ENCODE measurements at regions not wholly inside any gene's neighbourhood (a gene's known extent, or its start where the extent isn't known, plus 50 kb on each side); places are given as distances from the start of the nearest gene placed in this dataset.

- no peak for DNase-seq (ENCODE audit: low read depth in 2 of 2)
Measured at GRCh38 chr6:113733381-113733780, 123.8 kb upstream of the MARCKS start.

- peak in 1 of 2 donors; percentile 53 for DNase-seq (ENCODE audit: low read depth in 2 of 2)
Measured at GRCh38 chr6:113734982-113735381, 122.2 kb upstream of the MARCKS start.

- no peak for DNase-seq (ENCODE audit: low read depth in 2 of 2)
Measured at GRCh38 chr6:113735491-113735890, 121.7 kb upstream of the MARCKS start.

- no peak for DNase-seq (ENCODE audit: low read depth in 2 of 2)
Measured at GRCh38 chr6:113736978-113737377, 120.2 kb upstream of the MARCKS start.

- DNase-seq (ENCODE audit: low read depth in 2 of 2): no peak
Measured at GRCh38 chr6:113739041-113739655, 118.0 kb upstream of the MARCKS start.

GRCh38 chr6:113741651-113742050 lies 115.5 kb upstream of the MARCKS start:
- DNase-seq (ENCODE audit: low read depth in 2 of 2): no peak

GRCh38 chr6:113742342-113742741 lies 114.8 kb upstream of the MARCKS start:
- DNase-seq (ENCODE audit: low read depth in 2 of 2): no peak

- no peak for DNase-seq (ENCODE audit: low read depth in 2 of 2)
Measured at GRCh38 chr6:113744861-113745260, 112.3 kb upstream of the MARCKS start.

GRCh38 chr6:113750151-113750855 lies 106.8 kb upstream of the MARCKS start:
- peak in 1 of 2 donors; percentile 76 for DNase-seq (ENCODE audit: low read depth in 2 of 2)

- no peak for DNase-seq (ENCODE audit: low read depth in 2 of 2)
Measured at GRCh38 chr6:113754291-113754690, 102.9 kb upstream of the MARCKS start.

GRCh38 chr6:113755449-113756289 lies 101.5 kb upstream of the MARCKS start:
- DNase-seq (ENCODE audit: low read depth in 2 of 2): no peak

- DNase-seq (ENCODE audit: low read depth in 2 of 2): no peak
Measured at GRCh38 chr6:113756290-113756665, 100.9 kb upstream of the MARCKS start.

- DNase-seq (ENCODE audit: low read depth in 2 of 2): no peak
Measured at GRCh38 chr6:113758214-113758613, 98.9 kb upstream of the MARCKS start.

- DNase-seq (ENCODE audit: low read depth in 2 of 2): peak; percentile 56 to 64
Measured at GRCh38 chr6:113758826-113759574, 98.1 kb upstream of the MARCKS start.

- DNase-seq (ENCODE audit: low read depth in 2 of 2): peak; percentile 66 to 74
Measured at GRCh38 chr6:113762641-113763040, 94.5 kb upstream of the MARCKS start.

GRCh38 chr6:113763311-113763766 lies 93.8 kb upstream of the MARCKS start:
- peak in 1 of 2 donors; percentile 32 for DNase-seq (ENCODE audit: low read depth in 2 of 2)

- DNase-seq (ENCODE audit: low read depth in 2 of 2): peak; percentile 10 to 93
Measured at GRCh38 chr6:113763876-113764275, 93.3 kb upstream of the MARCKS start.

GRCh38 chr6:113765909-113766308 lies 91.2 kb upstream of the MARCKS start:
- no peak for DNase-seq (ENCODE audit: low read depth in 2 of 2)

GRCh38 chr6:113767985-113768384 lies 89.2 kb upstream of the MARCKS start:
- DNase-seq (ENCODE audit: low read depth in 2 of 2): no peak

- DNase-seq (ENCODE audit: low read depth in 2 of 2): peak; percentile 48 to 90
Measured at GRCh38 chr6:113772961-113773360, 84.2 kb upstream of the MARCKS start.

- DNase-seq (ENCODE audit: low read depth in 2 of 2): no peak
Measured at GRCh38 chr6:113774127-113774825, 82.9 kb upstream of the MARCKS start.

Measured in lung microvascular endothelial cell (primary cell).